AG04449 (cell line): ENCODE measurements at regions not wholly inside any gene's neighbourhood (a gene's known extent, or its start where the extent isn't known, plus 50 kb on each side); places are given as distances from the start of the nearest gene placed in this dataset.

ENCODE experiments used
- CTCF ChIA-PET: fragments of 350-600 bp; formaldehyde crosslinking; extraction: SDS; loops from one replicate; lab custom pipeline; 2021; ENCODE audit warnings: antibody characterized with exemption; lab: Yijun Ruan, JAX
- POLR2A ChIA-PET: fragments of 400-600, 350-600 bp; formaldehyde crosslinking; extraction: SDS; loops from one replicate; lab custom pipeline; 2020; ENCODE audit warnings: antibody characterized with exemption, inconsistent platforms; lab: Yijun Ruan, JAX
- DNase-seq: peaks from one replicate; pipeline ENCODE4 v3.0.0-alpha.2; 2010; ENCODE audit warnings: low read depth, low spot score
- H3K4me3 ChIP-seq: 2 replicates; pipeline ENCODE4 v1.5.1; 2011; ENCODE audit warnings: low read depth, mild to moderate bottlenecking, control low read depth, low read length
- CTCF ChIP-seq: IDR thresholded peaks from one replicate; pipeline ENCODE4 v1.5.1; 2011; ENCODE audit warnings: mild to moderate bottlenecking, moderate library complexity, low read length, control low read depth, inconsistent platforms; ENCODE audit not compliant: insufficient read depth; ENCODE audit errors: missing control alignments

- ChIA-PET POLR2A (no interaction called here), CTCF (no interaction called here)
- H3K4me3 ChIP-seq = no peak overlapping the region
- no peak for TF ChIP-seq CTCF
- DNase-seq = no peak
Observed at GRCh38 chr7:153446490-153446889, 605.7 kb upstream of the DPP6 start.

- POLR2A ChIA-PET = no interaction called here
- no peak overlapping the region for H3K4me3 ChIP-seq
- DNase-seq = no peak
- CTCF ChIA-PET = no interaction called here
- TF ChIP-seq CTCF = no peak
Observed at GRCh38 chr7:153447011-153447410, 605.2 kb upstream of the DPP6 start.

GRCh38 chr7:153452661-153453060 lies 599.5 kb upstream of the DPP6 start:
- H3K4me3 ChIP-seq = no peak overlapping the region
- DNase-seq = no peak
- ChIA-PET POLR2A (no interaction called here), CTCF (no interaction called here)
- no peak for TF ChIP-seq CTCF

GRCh38 chr7:153454306-153454705 lies 597.9 kb upstream of the DPP6 start:
- no peak for DNase-seq
- H3K4me3 ChIP-seq = no peak overlapping the region
- no peak for TF ChIP-seq CTCF
- POLR2A ChIA-PET = no interaction called here
- CTCF ChIA-PET = no interaction called here

- TF ChIP-seq CTCF = no peak
- CTCF ChIA-PET = no interaction called here
- no peak overlapping the region for H3K4me3 ChIP-seq
- POLR2A ChIA-PET = no interaction called here
- no peak for DNase-seq
Observed at GRCh38 chr7:153457746-153458145, 594.5 kb upstream of the DPP6 start.

- TF ChIP-seq CTCF = no peak
- ChIA-PET POLR2A (no interaction called here), CTCF (no interaction called here)
Observed at GRCh38 chr7:153470004-153470671, 582.1 kb upstream of the DPP6 start.

More at GRCh38 chr7:153470004-153470671, 582.1 kb upstream of the DPP6 start:
- DNase-seq = no peak
- no peak overlapping the region for H3K4me3 ChIP-seq
